ENCODE measurements at regions not wholly inside any gene's neighbourhood (a gene's known extent, or its start where the extent isn't known, plus 50 kb on each side); places are given as distances from the start of the nearest gene placed in this dataset.

- intact Hi-C loops (cut with micrococcal nuclease): no loop called here
- Histone ChIP-seq H3K9me3 (replicated peaks) (peaks cover 22% of the 10 kb centered on the region), H3K27me3 (ENCODE audit: low read depth) (no peaks in the 10 kb centered on the region), H3K27ac (replicated peaks) (no peak overlapping the region), H3K4me1 (no peaks in the 10 kb centered on the region), H3K4me3 (no peak overlapping the region), H3K36me3 (no peaks in the 10 kb centered on the region)
- TF ChIP-seq CTCF (IDR thresholded peaks at IDR 0.05; ENCODE audit: borderline replicate concordance): no peak
- no peak for DNase-seq
These were observed 985.1 kb downstream of the HACE1 start for GRCh38 chr6:103874575-103874974.

- Histone ChIP-seq H3K9me3 (replicated peaks) (peaks cover 13% of the 10 kb centered on the region), H3K36me3 (no peaks in the 10 kb centered on the region), H3K4me1 (no peaks in the 10 kb centered on the region), H3K27ac (replicated peaks) (no peak overlapping the region), H3K27me3 (ENCODE audit: low read depth) (no peaks in the 10 kb centered on the region), H3K4me3 (no peak overlapping the region)
- DNase-seq: no peak
- intact Hi-C loops (cut with micrococcal nuclease): no loop called here
- TF ChIP-seq CTCF (IDR thresholded peaks at IDR 0.05; ENCODE audit: borderline replicate concordance): no peak
These were observed 987.0 kb downstream of the HACE1 start for GRCh38 chr6:103872678-103873077.

GRCh38 chr6:103872233-103872632 lies 987.5 kb downstream of the HACE1 start:
- DNase-seq: no peak
- H3K27ac ChIP-seq (replicated peaks): no peak overlapping the region
- TF ChIP-seq CTCF (IDR thresholded peaks at IDR 0.05; ENCODE audit: borderline replicate concordance): no peak
- peaks cover 9% of the 10 kb centered on the region for H3K9me3 ChIP-seq (replicated peaks)
- intact Hi-C loops (cut with micrococcal nuclease): no loop called here
- H3K36me3 ChIP-seq: no peaks in the 10 kb centered on the region
- no peaks in the 10 kb centered on the region for H3K27me3 ChIP-seq (ENCODE audit: low read depth)
- H3K4me3 ChIP-seq: no peak overlapping the region
- no peaks in the 10 kb centered on the region for H3K4me1 ChIP-seq

GRCh38 chr6:103870970-103871369 lies 988.7 kb downstream of the HACE1 start:
- Histone ChIP-seq H3K36me3 (no peaks in the 10 kb centered on the region), H3K27ac (replicated peaks) (no peak overlapping the region), H3K4me3 (no peak overlapping the region), H3K4me1 (no peaks in the 10 kb centered on the region), H3K9me3 (replicated peaks) (no peaks in the 10 kb centered on the region), H3K27me3 (ENCODE audit: low read depth) (no peaks in the 10 kb centered on the region)
- no peak for TF ChIP-seq CTCF (IDR thresholded peaks at IDR 0.05; ENCODE audit: borderline replicate concordance)
- DNase-seq: no peak
- intact Hi-C loops (cut with micrococcal nuclease): no loop called here

- DNase-seq: no peak
- Histone ChIP-seq H3K27me3 (ENCODE audit: low read depth) (no peaks in the 10 kb centered on the region), H3K4me3 (no peak overlapping the region), H3K36me3 (no peaks in the 10 kb centered on the region), H3K9me3 (replicated peaks) (no peaks in the 10 kb centered on the region), H3K4me1 (no peaks in the 10 kb centered on the region), H3K27ac (replicated peaks) (no peak overlapping the region)
- intact Hi-C loops (cut with micrococcal nuclease): no loop called here
- no peak for TF ChIP-seq CTCF (IDR thresholded peaks at IDR 0.05; ENCODE audit: borderline replicate concordance)
These were observed 997.4 kb downstream of the HACE1 start for GRCh38 chr6:103862297-103862696.

GRCh38 chr6:103858003-103858402 lies 1001.7 kb downstream of the HACE1 start:
- intact Hi-C loops (cut with micrococcal nuclease): no loop called here
- no peak for TF ChIP-seq CTCF (IDR thresholded peaks at IDR 0.05; ENCODE audit: borderline replicate concordance)
- no peak for DNase-seq

More at GRCh38 chr6:103858003-103858402, 1001.7 kb downstream of the HACE1 start:
- Histone ChIP-seq H3K27me3 (ENCODE audit: low read depth) (no peaks in the 10 kb centered on the region), H3K36me3 (no peaks in the 10 kb centered on the region), H3K27ac (replicated peaks) (no peak overlapping the region), H3K4me3 (no peak overlapping the region), H3K4me1 (no peaks in the 10 kb centered on the region), H3K9me3 (replicated peaks) (no peaks in the 10 kb centered on the region)

Data from left ventricle myocardium inferior (tissue), 1 donor.